ENCODE measurements at regions not wholly inside any gene's neighbourhood (a gene's known extent, or its start where the extent isn't known, plus 50 kb on each side); places are given as distances from the start of the nearest gene placed in this dataset.

DNA sequence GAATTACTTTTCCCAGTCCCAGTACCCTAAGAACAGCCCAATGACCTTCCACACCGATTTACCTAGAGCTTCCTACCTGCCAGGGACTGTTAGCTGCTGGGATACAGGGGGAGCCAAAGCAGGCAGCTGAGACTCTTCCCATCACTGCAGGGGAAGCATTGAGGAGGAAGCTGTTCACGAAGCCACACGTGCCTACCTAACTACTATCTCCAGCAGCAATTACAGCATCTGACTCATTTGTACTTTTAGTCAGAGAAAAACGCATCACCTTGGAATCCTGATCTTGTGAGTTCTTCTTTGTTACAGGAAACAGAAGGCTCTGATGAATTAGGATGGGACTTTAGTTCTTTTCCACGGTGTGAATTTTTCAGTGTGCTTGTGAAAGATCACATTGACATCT lies 113.7 kb upstream of the DHX40 start:
- H3K27ac Mint-ChIP-seq: no peak overlapping the region
- intact Hi-C loops (cut with micrococcal nuclease): no loop called here
- CTCF ChIA-PET: interaction anchor here (0.5 to 1.6 kb wide), 4 partner anchors 9 to 20 kb away, joined by 3 to 7 read pairs (median 4); no protein-coding TSS in a partner anchor
- DNase-seq: no peak
- no peaks in the 10 kb centered on the region for H3K36me3 Mint-ChIP-seq (ENCODE audit: low read depth)
- H3K9me3 Mint-ChIP-seq: no peaks in the 10 kb centered on the region
- H3K27me3 Mint-ChIP-seq (ENCODE audit: low read depth): no peaks in the 10 kb centered on the region
- no peaks in the 10 kb centered on the region for H3K4me1 Mint-ChIP-seq (ENCODE audit: low read depth)
- no peak overlapping the region for H3K4me3 Mint-ChIP-seq

DNA sequence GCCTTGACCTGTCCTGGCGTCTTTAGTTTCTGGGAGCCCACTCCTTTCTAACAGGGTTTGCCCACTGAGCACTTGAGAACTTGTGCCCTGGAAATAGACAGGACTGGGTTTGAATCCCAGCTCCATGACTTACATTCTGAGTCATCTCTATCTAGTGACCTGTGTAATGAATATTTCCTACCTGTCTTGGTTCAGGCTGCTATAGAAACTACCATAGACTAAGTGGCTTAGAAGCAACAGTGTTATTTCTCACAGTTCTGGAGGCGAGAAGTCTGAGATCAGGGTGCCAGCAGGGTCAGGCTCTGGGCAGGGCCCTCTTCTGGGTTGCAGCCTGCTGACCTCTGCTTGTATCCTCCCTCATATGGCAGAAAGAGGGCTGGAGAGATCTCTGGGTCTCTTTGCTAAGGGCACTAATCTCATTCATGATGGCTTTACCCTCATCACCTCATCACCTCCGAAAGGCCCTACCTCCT lies 110.7 kb upstream of the DHX40 start:
- CTCF ChIA-PET: no interaction called here
- intact Hi-C loops (cut with micrococcal nuclease): no loop called here
- no peak overlapping the region for H3K27ac Mint-ChIP-seq
- no peaks in the 10 kb centered on the region for H3K27me3 Mint-ChIP-seq (ENCODE audit: low read depth)
- H3K9me3 Mint-ChIP-seq: no peaks in the 10 kb centered on the region
- no peak for DNase-seq
- H3K36me3 Mint-ChIP-seq (ENCODE audit: low read depth): no peaks in the 10 kb centered on the region
- no peak overlapping the region for H3K4me3 Mint-ChIP-seq
- H3K4me1 Mint-ChIP-seq (ENCODE audit: low read depth): no peaks in the 10 kb centered on the region

DNA sequence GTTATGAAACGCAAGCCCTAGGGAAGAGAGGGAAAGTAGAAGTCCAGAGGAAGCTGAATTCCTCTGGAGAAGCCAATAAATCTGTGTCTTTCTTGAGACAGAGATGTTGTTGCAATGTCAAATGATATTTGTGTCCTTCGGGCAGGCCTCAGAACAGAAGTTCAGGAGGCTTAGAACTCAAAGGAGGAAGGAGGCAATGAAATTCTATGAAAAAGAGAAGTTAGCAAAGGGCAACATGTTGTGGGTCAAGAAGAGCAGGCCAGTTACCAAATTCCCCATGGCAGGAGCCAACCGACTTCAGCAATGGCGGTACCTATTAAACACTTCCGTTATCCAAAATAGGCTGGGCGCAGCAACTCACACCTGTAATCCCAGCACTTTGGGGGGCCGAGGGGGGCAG lies 109.0 kb upstream of the DHX40 start:
- no peak overlapping the region for H3K27ac Mint-ChIP-seq
- DNase-seq: no peak
- no peaks in the 10 kb centered on the region for H3K9me3 Mint-ChIP-seq
- H3K4me1 Mint-ChIP-seq (ENCODE audit: low read depth): no peaks in the 10 kb centered on the region
- H3K36me3 Mint-ChIP-seq (ENCODE audit: low read depth): no peaks in the 10 kb centered on the region
- H3K4me3 Mint-ChIP-seq: no peak overlapping the region
- intact Hi-C loops (cut with micrococcal nuclease): no loop called here
- CTCF ChIA-PET: no interaction called here
- no peaks in the 10 kb centered on the region for H3K27me3 Mint-ChIP-seq (ENCODE audit: low read depth)

DNA sequence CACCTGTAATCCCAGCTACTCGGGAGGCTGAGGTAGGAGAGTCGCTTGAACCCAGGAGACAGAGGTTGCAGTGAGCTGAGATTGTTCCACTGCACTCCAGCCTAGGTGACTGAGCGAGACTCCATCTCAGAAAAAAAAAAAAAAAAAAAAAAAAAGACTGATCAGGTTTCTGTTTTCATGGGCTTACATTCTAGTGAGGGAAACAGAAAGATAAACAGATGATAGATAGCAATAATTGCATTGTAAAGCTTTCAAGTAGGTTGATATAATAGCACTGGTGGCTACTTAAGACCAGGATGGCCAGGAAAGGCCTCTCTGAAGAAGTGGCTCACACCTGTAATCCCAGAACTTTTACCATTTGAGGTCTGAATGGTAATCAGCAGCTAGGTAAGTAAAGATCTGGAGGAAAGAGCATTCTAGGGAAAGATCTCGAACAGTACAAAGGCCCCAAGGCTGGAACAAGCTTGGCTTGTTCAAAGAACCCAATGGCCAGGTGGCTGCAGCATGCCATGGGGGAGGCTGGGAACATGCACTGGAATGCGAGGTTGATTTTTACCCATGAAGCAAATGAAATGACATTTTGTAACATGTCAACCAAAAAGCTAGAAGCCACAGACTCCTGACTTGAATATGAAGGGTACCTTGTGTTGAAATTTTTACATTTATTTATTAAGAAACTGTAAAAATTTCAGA lies 108.3 kb upstream of the DHX40 start:
- no peaks in the 10 kb centered on the region for H3K9me3 Mint-ChIP-seq
- no peaks in the 10 kb centered on the region for H3K4me1 Mint-ChIP-seq (ENCODE audit: low read depth)
- CTCF ChIA-PET: no interaction called here
- no peak overlapping the region for H3K27ac Mint-ChIP-seq
- H3K27me3 Mint-ChIP-seq (ENCODE audit: low read depth): no peaks in the 10 kb centered on the region
- H3K36me3 Mint-ChIP-seq (ENCODE audit: low read depth): no peaks in the 10 kb centered on the region
- DNase-seq: no peak
- no peak overlapping the region for H3K4me3 Mint-ChIP-seq
- intact Hi-C loops (cut with micrococcal nuclease): no loop called here

DNA sequence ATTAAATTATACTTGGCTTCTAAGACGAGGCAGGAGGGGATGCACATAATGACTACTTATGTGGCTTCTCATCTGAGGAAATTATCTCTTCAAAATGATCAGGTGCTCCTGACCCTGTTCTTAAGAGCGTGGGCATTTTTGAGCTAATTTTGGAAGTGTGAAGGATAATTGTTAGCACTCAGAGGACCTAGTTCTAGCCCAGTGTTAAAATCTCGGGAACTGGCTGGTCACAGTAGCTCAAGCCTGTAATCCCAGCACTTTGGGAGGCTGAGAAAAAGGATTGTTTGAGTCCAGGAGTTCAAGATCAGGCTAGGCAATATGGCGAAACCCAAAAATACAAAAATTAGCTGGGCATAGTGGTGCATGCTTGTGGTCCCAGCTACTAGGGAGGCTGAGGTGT lies 103.0 kb upstream of the DHX40 start:
- H3K9me3 Mint-ChIP-seq: no peaks in the 10 kb centered on the region
- no peaks in the 10 kb centered on the region for H3K27me3 Mint-ChIP-seq (ENCODE audit: low read depth)
- H3K27ac Mint-ChIP-seq: no peak overlapping the region
- CTCF ChIA-PET: interaction anchor here (0.6 to 1.9 kb wide), 6 partner anchors 21 to 602 kb away, joined by 3 to 6 read pairs (median 4); no protein-coding TSS in a partner anchor
- no peak for DNase-seq
- H3K4me3 Mint-ChIP-seq: no peak overlapping the region
- H3K4me1 Mint-ChIP-seq (ENCODE audit: low read depth): no peaks in the 10 kb centered on the region
- intact Hi-C loops (cut with micrococcal nuclease): no loop called here
- no peaks in the 10 kb centered on the region for H3K36me3 Mint-ChIP-seq (ENCODE audit: low read depth)

DNA sequence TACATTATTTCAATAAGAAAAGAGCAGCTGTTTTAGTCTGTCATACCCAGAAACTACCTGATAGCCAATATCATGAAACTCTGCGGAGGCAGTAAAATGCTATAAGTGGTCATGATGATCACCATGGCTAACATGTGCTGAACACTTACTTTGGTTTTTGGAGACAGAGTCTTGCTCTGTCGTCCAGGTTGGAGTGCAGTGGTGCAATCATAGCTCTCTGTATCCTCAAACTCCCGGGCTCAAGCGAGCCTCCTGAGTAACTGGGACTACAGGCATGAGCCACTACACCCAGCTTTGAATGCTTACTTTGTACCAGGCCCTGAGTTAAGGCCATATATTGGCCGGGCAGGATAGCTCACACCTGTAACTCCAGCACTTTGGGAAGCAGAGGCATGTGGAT lies 101.2 kb upstream of the DHX40 start:
- no peaks in the 10 kb centered on the region for H3K36me3 Mint-ChIP-seq (ENCODE audit: low read depth)
- H3K9me3 Mint-ChIP-seq: no peaks in the 10 kb centered on the region
- DNase-seq: no peak
- CTCF ChIA-PET: interaction anchor here (0.6 to 1.9 kb wide), 2 partner anchors 135 to 387 kb away, joined by 3 to 6 read pairs; no protein-coding TSS in a partner anchor
- H3K27me3 Mint-ChIP-seq (ENCODE audit: low read depth): no peaks in the 10 kb centered on the region
- intact Hi-C loops (cut with micrococcal nuclease): no loop called here
- no peak overlapping the region for H3K4me3 Mint-ChIP-seq
- no peak overlapping the region for H3K27ac Mint-ChIP-seq
- peaks cover 2% of the 10 kb centered on the region for H3K4me1 Mint-ChIP-seq (ENCODE audit: low read depth)

DNA sequence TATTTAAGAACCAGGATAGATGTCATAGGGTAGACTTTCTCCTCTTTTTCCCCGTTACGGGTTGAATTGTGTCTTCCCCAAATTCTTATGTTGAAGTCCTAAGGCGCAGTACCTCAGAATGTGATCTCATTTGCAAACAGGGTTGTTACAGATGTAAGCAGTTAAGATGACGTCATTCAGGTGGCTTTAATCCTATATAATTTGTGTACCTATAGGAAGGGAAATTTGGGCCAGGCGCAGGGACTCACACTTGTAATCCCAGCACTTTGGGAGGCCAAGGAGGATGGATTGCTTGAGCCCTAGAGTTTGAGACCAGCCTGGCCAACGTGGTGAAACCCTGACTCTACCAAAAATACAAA lies 99.5 kb upstream of the DHX40 start:
- no peaks in the 10 kb centered on the region for H3K36me3 Mint-ChIP-seq (ENCODE audit: low read depth)

DNA sequence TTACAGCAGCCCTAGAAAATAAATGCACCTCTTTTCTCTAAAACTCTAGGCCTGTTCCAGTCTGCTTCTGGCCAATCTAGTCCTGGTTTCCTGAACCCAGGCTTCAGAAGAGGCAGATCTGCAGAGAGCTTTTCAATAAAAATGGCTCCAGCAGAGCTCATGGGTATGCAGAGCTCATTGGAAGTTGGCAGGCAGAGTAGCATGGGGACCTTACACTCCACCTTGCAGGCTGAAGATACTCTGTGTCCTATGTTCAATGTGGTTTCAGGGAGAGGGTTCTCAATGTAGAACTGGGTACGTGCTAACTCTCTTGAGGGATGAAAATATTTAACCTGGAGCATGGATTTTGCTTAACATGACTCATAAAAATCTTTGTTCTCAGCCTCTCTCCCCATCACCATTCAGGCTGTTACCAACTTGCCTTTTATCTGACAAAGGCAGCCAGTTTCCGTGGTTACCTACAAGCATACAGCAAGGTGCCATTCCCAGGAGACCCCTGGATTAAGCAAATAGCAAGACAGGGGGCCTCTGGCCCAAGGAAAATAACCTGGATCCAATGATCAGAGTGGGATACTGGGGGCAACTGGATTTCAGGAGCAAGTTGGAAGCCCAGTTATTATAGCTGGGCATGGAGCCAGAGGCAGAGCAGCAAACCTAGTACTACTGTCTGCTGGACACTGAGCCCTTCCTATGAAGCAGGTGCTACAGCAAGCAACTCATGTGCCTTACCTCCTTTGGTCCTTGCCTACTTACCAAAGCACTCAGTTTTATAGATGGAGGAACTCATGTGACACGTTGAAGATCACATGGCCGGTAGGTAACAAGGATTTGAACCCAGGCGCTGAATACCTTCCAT lies 98.2 kb upstream of the DHX40 start:
- intact Hi-C loops (cut with micrococcal nuclease): no loop called here
- Mint-ChIP-seq H3K4me1 (ENCODE audit: low read depth) (peaks cover 2% of the 10 kb centered on the region), H3K4me3 (no peak overlapping the region), H3K36me3 (ENCODE audit: low read depth) (no peaks in the 10 kb centered on the region), H3K27me3 (ENCODE audit: low read depth) (no peaks in the 10 kb centered on the region), H3K27ac (no peak overlapping the region), H3K9me3 (no peaks in the 10 kb centered on the region)
- no peak for DNase-seq
- CTCF ChIA-PET: no interaction called here

More for the DNA sequence above, 99.5 kb upstream of the DHX40 start:
- CTCF ChIA-PET: no interaction called here
- DNase-seq: no peak
- Mint-ChIP-seq H3K27me3 (ENCODE audit: low read depth) (no peaks in the 10 kb centered on the region), H3K4me3 (no peak overlapping the region), H3K9me3 (no peaks in the 10 kb centered on the region), H3K27ac (no peak overlapping the region), H3K4me1 (ENCODE audit: low read depth) (peaks cover 2% of the 10 kb centered on the region)
- intact Hi-C loops (cut with micrococcal nuclease): no loop called here

DNA sequence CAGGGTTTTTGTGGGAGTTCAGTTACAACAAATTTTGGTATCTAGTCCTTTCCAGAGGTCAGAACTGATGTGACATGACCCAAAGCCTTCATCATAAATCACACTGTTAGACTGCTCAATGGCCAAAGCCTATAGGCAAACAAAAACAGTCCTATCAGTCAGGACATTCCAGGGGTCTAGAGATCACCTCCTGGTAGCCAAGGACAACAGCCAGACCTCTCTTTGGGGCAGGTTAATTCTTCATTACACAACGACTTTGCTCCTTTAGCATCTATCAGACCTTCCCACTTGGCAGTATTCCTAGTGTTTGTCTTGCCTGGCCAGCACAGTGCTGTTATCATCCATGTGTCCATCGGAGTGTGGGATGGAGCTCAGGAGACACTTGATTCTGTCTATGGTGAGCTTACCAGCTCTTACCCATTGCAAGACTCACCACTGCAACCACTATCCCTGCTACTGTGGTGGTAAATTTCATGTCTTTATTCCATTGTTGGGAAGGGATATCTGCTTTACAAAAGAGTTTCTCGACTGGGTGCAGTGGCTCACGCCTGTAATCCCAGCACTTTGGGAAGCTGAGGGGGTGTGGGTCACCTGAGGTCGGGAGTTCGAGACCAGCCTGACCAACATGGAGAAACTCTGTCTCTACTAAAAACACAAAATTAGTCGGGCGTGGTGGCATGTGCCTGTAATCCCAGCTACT lies 95.5 kb upstream of the DHX40 start:
- Mint-ChIP-seq H3K4me1 (ENCODE audit: low read depth) (peaks cover 2% of the 10 kb centered on the region), H3K36me3 (ENCODE audit: low read depth) (no peaks in the 10 kb centered on the region), H3K4me3 (no peak overlapping the region), H3K27me3 (ENCODE audit: low read depth) (no peaks in the 10 kb centered on the region), H3K9me3 (no peaks in the 10 kb centered on the region), H3K27ac (no peak overlapping the region)
- intact Hi-C loops (cut with micrococcal nuclease): no loop called here
- CTCF ChIA-PET: interaction anchor here (0.6 kb wide), 1 partner anchor 10 kb away, joined by 4 read pairs; no protein-coding TSS in a partner anchor
- no peak for DNase-seq

DNA sequence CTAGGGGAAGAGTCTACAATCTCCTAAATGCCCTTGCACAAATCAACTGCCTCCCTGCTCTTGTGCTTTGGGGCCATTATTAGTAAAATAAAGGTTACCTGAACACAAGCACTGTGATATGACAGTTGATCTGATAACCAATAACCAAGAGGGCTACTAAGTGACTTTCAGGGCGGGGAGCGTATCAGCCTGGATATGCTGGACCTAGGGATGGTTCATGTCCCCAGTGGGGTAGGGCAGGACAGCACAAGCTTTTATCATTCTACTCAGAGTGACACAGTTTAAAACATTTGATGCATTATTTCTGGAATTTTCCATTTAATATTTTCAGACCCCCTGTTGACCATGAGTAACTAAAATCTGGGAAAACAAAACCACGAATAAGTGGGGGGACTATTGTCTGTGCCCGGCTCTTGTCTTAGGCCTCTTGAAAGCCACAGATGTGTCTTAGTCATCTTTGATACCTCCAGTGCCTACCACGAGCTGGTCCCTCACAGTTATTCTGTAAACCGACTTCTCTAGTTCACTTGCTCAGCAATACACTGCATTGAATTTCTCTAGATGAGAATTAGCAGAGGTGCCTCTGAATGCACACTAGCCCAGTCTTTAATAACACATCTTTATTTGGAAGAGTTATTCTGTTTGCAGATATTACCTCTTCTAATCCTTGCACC lies 94.6 kb upstream of the DHX40 start:
- Mint-ChIP-seq H3K4me1 (ENCODE audit: low read depth) (peaks cover 2% of the 10 kb centered on the region), H3K4me3 (no peak overlapping the region), H3K36me3 (ENCODE audit: low read depth) (no peaks in the 10 kb centered on the region), H3K9me3 (no peaks in the 10 kb centered on the region), H3K27ac (no peak overlapping the region), H3K27me3 (ENCODE audit: low read depth) (no peaks in the 10 kb centered on the region)
- intact Hi-C loops (cut with micrococcal nuclease): no loop called here
- CTCF ChIA-PET: interaction anchor here (0.6 kb wide), 2 partner anchors 11 to 291 kb away, joined by 4 read pairs; no protein-coding TSS in a partner anchor
- no peak for DNase-seq

DNA sequence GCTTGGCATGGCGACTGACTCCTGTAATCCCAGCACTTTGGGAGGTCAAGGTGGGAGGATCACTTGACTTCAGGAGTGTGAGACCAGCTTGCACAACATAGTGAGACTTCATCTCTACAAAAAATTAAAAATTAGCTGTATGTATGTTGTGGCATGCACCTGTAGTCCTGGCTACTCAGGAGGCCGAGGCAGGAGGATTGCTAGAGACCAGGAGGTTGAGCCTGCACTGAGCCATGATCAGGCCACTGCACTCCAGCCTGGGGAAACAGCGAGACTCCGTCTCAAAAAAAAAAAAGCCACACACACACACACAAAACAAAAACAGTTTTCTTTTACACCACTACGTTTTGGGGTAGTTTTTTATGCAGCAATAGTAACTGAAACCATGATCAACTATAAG lies 89.0 kb upstream of the DHX40 start:
- Mint-ChIP-seq H3K36me3 (ENCODE audit: low read depth) (no peaks in the 10 kb centered on the region), H3K9me3 (no peaks in the 10 kb centered on the region), H3K4me3 (no peak overlapping the region), H3K27me3 (ENCODE audit: low read depth) (no peaks in the 10 kb centered on the region), H3K4me1 (ENCODE audit: low read depth) (no peaks in the 10 kb centered on the region), H3K27ac (no peak overlapping the region)
- intact Hi-C loops (cut with micrococcal nuclease): no loop called here
- DNase-seq: no peak
- CTCF ChIA-PET: no interaction called here

DNA sequence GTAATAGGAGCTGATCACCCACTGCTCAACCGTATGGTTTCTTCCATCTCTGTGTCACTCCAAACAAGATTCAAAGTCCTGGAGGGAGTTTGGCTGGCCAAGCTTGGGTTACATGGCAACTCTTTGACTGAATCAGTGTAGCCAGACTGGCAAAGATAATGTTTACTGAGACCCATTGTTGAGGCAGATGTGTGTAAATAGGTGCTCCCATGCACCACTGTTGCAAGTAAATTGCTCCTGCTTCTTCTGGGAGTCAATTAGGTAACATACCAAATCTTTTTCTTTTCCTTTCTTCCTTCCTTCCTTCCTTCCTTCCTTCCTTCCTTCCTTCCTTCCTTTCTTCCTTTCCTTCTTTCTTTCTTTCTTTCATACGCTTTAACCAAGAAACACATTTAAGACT lies 86.3 kb upstream of the DHX40 start:
- Mint-ChIP-seq H3K4me3 (no peak overlapping the region), H3K27ac (no peak overlapping the region), H3K9me3 (no peaks in the 10 kb centered on the region), H3K36me3 (ENCODE audit: low read depth) (no peaks in the 10 kb centered on the region), H3K27me3 (ENCODE audit: low read depth) (no peaks in the 10 kb centered on the region), H3K4me1 (ENCODE audit: low read depth) (peaks cover 3% of the 10 kb centered on the region)
- intact Hi-C loops (cut with micrococcal nuclease): no loop called here
- no peak for DNase-seq
- CTCF ChIA-PET: interaction anchor here (1.3 kb wide), 1 partner anchor 51 kb away, joined by 4 read pairs; no protein-coding TSS in a partner anchor

Measured in activated naive CD4-positive, alpha-beta T cell treated with anti-CD3 and anti-CD28 coated beads for 36 hours (primary cell).